Myocyte (in vitro differentiated cells): ENCODE measurements at regions not wholly inside any gene's neighbourhood (a gene's known extent, or its start where the extent isn't known, plus 50 kb on each side); places are given as distances from the start of the nearest gene placed in this dataset.
A peak's percentile ranks its signal among the peaks of the same experiment; 100 is the strongest.

Experiments
- DNase-seq: peaks from one replicate; pipeline ENCODE4 v3.0.0-alpha.2; 2012; ENCODE audit warnings: low read depth

- peak; percentile 32 for DNase-seq
Measured at GRCh38 chr18:25875551-25876240, 214.7 kb downstream of the SS18 start.

- DNase-seq = no peak
Measured at GRCh38 chr18:25873833-25874232, 216.6 kb downstream of the SS18 start.

DNA sequence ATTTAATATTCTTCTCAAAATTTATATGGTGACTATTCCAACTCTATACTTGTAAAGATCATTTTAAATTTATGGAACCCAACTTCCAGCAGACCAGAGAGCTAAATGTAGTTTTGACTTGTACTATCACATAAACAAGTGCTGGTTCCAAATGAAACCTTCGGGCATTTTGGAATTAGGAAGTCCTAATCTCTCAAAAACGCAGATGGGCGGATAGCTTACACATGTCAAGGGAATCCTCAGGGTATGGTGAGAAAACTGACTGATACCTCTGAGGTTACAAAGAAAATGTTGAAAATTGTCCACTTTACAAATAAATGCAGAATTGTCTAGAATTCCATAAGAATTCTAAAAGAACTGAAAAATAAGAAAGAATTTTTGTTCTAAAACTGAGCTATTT is 224.1 kb downstream of the SS18 start:
- DNase-seq = no peak

DNA sequence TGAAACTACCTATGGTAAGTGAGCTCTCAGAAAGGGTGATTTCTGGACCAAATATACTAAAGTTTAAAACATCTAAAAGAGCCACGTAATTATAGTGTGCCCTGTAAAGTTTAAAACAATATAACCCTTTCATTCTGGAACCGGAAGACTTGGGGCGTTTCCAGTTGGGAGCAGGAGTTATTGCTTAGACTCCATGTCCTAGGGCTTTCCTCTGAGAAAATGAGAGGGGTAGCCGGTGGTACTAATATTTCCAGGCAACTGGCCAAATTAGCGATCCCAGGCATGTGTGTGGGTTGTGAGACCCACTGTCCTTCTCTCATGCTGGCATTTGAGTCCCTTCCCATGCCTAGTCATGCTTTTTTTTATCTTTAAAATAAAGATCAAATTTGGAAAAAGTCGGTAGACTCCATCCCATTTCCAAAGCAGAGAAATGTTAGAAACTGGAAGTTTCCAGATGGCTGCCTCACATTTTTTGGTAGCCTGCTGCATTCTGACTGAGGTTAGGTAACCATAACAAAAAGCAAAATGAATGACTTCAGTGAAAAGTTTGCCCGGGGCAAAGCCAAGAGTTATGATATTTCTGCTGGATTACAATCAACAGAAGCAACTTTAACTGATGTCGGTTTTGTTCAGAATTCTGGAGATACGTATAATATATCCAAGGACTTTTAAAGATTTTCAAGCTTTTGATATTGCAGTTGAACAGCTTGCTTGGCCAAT is 227.4 kb downstream of the SS18 start:
- DNase-seq = no peak

GRCh38 chr18:25853691-25854433 is 236.6 kb downstream of the SS18 start:
- no peak for DNase-seq

- no peak for DNase-seq
Measured at GRCh38 chr18:25843791-25844190, 246.6 kb downstream of the SS18 start.

DNA sequence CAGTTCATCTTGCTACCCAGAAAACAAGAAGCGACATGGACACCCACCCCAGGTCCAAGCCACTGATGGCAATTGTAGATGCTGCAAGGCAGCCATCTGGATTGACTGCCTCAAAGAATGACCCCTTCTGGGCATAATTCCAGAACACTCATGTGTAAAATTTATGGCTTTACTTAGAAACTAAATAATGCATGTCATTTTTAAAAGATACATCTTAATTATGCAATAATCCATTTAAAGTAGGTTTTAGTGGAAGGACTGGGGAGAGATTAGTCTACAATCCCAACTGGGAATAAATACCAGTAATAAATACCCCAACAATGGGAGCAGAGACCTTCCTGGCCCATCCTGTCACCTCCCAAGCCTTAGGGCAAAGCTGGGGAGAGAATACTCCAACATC is 247.7 kb downstream of the SS18 start:
- no peak for DNase-seq

DNA sequence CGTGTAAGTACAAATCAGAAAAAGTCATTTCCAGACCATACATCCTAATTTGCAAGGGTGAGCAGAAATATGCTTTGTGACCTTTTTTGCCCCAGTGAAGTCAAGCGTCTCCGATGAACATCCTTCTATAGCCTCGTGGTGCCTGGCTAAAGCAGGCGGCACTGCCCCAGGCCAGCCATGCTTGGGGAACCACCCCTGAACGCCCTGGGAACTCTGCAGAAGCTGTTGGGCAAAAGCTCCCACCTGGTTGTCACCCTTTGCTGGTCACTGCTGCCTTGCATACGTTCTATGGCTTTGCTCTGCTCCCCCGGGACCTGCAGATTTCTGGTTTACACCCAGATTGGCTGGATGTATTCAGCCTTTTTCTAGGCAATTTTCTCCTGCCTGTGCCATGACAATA is 256.4 kb downstream of the SS18 start:
- no peak for DNase-seq

DNA sequence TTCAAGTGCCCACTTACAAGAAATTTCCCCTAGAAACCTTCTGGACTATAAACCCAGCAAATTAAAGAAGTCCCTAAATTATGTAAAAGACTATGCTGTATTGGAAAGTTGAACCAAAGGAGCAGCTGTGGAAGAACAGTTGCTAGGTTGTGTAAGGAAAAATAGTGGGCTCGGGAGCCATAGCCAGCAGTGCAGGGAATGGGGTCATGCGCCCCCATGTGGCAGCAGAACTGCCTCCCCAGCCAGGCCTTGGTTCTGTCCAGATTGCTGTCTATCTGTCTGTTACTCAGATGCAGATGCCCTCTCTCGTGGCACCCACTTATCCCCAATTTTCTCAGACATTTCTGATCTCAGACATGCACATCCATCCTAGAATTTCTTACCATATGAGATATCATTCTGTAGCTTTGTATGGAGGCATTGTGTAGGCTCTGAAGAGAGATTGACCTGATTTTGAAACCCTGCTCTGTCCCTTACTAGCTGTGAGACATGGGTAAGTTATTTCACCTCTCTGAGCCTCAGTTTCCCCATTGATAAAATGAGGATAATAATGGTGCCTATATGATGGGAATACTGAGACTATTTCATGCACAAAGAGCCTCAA is 258.3 kb downstream of the SS18 start:
- peak; percentile 91 for DNase-seq

DNA sequence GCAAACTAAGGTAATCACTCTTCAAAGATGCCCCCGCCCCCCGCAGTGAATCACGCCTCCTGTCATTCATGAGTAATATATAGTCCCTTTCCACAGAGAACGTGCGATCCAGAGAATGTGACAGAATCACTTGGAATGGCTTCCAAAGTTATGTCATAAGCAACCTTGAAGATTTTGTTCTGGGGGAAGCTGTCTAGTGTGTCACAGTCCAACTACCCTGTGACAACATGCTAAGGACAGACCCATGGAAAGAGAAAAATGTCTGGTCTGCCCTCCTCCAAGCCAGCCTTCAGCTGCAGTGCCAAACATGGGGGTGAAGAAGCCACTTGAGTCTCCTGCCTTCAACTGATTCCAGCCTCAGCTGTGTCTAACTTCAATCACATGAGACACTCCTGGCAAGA is 259.1 kb downstream of the SS18 start:
- DNase-seq = peak; percentile 68

GRCh38 chr18:25830787-25831186 is 259.6 kb downstream of the SS18 start:
- peak; percentile 90 for DNase-seq

- DNase-seq = peak; percentile 74
Measured at GRCh38 chr18:25827961-25828561, 262.4 kb downstream of the SS18 start.

- DNase-seq = peak; percentile 39
Measured at GRCh38 chr18:25827228-25827627, 263.2 kb downstream of the SS18 start.

GRCh38 chr18:25826823-25827222 is 263.6 kb downstream of the SS18 start:
- DNase-seq = no peak

GRCh38 chr18:25825979-25826776 is 264.2 kb downstream of the SS18 start:
- DNase-seq = peak; percentile 83

DNA sequence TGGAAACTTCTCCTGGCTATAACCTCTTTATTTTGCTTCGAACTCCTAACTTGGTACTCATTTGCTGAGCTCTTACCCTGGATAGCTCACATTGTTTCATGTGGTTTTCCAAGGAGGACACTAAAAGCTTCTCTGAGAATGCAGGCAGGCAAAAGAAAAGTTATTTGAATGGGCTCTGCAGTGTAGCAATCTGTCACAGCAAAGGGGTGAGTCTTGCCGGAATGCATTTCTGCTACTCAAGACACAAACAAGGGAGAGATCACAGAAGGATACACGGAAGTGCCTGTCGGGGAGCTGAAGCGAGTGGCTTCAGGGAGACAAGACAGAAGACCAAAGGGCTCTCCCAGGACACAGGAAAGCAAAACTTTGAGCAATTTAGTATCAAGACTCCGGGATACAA is 265.4 kb downstream of the SS18 start:
- DNase-seq = peak; percentile 19

- DNase-seq = no peak
Measured at GRCh38 chr18:25819746-25820363, 270.6 kb downstream of the SS18 start.

DNA sequence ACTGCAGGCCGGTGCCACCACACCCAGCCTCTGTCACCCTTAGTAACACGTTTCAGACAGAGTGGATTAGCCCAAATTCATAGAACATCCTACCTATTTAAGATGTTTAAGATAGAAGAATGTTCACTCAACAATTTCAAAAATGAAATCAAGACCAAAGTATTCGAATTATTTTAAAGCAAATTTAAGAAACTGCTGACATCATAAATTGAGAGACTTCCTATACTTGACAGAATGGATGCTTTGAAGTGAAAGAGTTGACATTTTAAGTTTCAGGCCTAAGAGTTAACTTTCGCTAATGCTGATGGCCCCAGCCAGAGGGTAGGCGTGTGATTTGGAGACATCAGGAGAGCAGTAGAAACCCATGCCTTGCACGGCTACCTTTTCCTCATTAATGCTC is 271.9 kb downstream of the SS18 start:
- DNase-seq = no peak

DNA sequence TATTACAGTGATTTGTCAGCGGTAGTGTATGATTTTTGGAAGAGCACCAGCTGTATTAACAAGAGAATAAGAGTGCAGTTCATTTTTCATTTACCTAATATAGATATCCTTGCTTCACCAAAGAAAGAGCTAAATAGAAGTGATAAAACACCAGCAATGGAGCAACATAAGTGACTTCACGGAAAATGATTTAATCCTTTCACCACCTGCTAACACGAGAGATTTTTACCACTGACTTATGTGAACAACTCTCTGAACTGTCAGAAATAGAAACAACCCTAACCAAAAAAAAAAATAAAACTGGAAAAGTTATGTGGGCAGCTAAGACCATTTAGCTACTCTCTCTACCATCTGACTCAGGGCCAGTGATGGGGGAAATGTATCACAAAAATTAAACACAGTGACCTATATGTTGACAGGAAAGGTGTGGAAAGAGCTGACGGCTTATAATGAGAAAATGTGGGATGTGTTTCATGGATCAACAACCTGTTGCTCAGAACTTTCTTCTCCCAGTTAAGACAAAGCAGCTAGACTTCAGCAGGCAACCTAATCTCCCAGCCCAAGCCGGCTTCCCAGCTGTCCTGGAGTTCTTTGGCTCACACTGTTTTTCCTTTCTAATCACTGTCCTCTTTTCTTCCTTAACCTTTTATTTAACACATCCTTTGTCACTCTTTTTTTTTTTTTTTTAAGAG is 272.7 kb downstream of the SS18 start:
- DNase-seq = peak; percentile 62

GRCh38 chr18:25815659-25816058 is 274.8 kb downstream of the SS18 start:
- DNase-seq = no peak
